Limb (tissue), 2 donors: ENCODE measurements at regions not wholly inside any gene's neighbourhood (a gene's known extent, or its start where the extent isn't known, plus 50 kb on each side); places are given as distances from the start of the nearest gene placed in this dataset.
"Not testable (repeated sequence)": the region's sequence is repeated elsewhere in the genome, so short reads cannot be mapped to it uniquely, and the experiment has no call there.

Experiments used
- DNase-seq, 2 donors: peaks; one replicate each; pipeline ENCODE4 v3.0.0-alpha.2; 2016; ENCODE audit errors: extremely low spot score in 2 of 2

DNA sequence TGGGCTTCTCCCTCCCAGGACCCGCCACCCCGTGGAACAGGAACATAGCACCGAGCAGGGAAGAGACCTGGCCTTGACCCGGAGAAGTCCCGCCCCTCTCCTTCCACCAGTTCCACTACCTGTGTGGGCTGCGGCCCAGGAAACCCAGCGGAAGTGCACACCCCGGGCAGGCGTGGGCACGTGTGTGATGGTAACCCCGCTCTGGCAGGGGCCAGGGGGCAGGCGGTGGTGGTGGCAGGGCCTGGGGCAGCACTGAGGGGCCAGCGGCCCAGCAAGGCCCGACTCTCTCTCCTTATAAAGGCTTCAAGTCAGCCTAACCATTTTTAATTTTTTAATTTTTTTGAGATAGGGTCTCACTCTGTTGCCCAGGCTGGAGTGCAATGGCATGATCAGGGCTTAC, 129.0 kb upstream of the FAM98A start:
- DNase-seq: no peak

DNA sequence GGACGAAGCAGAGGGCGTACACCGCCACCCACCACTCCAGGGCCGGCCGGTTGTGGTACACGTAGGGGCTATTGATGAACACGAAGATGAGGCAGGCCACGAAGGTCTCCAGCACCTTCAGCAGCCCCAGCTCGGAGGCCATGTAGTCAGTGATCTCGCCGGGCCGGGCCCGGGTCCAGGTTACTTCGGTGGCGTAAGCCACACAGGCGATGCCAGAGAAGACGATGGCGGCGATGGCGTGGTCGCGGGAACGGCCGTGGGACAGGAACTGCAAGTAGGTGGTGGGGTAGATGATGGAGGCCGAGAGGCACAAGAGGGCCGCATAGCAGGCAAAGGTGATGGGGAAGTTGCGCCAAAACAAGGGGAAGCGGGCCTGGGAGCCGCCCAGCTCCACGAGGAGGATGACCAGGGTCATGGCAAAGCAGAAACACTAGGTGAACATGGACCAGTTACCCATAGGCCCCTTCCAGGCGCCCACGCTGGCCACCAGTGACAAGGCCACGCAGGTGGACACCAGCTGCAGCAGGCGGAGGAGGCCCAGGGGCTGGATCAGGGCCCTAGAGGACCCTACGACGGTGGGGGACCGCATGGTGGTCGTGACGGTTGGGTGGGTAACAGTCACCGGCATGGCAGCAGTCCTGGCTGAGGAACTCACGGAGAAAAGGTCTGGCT, 128.4 kb upstream of the FAM98A start:
- no peak for DNase-seq

DNA sequence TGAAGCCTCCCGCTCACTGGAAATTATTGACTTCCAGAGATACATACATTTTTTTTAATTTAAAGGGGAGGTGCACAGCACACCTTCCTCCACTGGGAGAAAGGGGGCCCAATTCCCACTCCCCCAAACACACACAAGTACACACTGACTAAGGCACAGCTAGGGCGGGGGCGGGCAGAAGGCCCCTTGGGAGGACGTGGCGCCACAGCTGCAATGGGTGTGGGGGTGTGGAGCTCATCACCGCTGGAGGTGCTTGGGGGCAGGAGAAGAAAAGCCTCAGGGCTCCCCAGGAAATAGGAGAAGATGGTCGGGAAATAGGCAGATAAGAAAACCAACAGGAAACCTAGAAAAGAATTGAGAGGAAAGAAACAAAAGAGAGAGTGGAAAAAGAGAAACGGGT, 127.3 kb upstream of the FAM98A start:
- DNase-seq: no peak

DNA sequence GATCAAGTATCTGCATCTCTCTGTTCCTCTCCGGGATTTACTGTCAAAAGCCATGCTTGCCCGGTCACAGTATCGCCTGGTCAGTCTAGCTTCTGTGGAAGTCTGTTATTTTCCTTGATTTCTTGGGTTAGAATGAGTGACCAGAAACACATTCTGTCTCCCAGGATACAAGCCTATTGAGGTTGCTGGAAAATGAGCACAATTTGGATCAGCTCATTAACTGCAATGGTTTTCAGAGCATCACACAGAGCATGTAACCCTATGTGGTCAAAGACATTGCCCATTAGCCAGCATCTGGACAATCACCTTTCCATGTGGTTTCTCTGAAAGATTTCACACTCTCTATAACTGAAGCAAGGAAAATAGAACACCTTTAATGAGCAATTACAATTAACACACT, 124.2 kb upstream of the FAM98A start:
- no peak for DNase-seq

DNA sequence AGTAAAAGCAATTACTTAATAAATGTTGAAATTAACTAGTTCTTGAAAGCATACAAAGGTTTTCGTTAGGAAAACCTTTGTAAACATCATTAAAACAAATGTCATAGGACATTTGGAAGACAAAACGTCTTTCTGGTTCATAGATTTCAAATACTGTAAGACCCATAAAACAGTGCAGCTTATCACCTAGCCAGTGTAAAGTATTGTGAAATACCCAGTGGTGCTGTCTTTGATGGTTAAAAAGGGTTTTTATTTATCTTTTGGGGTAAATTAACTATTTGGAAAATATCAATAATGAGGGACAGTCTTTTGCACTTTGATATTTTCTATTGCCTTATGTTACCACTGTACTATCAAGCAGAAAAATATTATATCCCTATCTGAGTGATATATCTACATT, 120.0 kb upstream of the FAM98A start:
- no peak for DNase-seq

DNA sequence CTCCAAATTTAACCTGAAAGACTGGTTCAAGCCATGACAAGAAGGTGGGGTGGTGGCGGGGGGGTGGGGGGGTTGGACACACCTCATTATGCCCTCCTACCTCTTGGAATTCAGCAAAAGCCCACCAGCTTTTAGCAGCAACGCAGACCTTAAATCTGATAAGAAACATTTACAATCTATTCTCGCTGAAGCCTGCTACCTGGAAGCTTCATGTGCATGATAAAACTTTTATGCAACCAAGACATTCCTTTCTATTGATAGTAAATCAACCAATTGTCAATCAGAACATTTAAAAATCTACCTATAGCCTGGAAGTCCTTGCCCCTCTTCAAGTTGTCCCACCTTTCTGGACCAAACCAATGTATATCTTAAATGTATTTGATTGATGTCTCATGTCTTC, 113.6 kb upstream of the FAM98A start:
- DNase-seq: no peak

DNA sequence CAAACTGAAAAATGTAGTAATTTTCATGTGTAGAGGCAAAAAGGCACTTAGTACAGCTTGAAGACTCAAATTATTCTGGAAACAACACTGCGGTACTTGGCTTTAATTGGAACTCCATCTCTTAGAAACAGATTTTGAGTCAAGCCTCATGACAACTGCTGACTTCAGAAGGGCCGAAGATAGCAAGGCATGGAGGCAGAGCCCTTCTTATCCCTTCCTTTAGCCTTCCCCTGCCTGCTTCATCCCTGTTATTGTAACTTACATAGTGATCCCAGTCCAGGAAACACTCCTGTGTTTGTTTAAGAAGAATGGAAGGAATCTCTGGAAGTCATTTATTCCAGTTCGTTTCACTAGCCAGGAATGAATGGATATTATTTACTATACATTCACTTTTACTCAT, 110.9 kb upstream of the FAM98A start:
- DNase-seq: no peak

DNA sequence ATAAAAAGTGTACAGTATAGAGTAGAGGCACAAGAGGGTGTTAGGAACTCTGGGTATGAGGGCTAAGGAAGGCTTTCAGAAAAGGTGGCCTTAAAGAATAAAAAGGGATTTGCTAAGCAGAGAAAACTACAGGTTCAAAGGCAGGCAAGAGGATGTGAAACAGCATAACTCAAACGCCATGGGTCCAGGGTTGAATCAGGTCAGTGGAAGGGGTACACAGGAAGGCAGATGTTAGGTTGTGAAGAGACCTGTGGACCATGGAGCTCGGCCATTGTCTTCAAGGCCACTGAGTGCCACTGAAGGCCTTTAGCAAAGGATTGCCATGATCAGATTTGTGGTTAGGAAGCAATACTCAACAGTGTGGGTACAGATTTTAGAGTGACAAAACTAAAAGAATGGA, 108.2 kb upstream of the FAM98A start:
- DNase-seq: no peak

DNA sequence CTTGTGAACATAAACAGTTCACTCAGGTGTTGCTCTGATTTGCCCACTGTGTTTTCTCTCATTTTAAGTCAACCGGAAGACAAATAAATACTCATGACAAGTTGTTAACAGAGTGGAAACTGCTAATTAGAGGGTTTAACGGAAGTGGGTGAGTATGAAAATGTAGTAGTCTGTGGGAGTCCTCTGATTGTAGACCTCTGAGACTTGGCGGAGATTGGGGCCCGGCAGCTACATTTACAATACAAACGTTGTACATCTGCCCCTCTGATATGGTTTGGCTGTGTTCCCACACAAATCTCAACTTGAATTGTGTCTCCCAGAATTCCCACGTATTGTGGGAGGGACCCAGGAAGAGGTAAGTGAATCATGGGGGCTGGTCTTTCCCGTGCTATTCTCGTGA, 107.3 kb upstream of the FAM98A start:
- DNase-seq: no peak

DNA sequence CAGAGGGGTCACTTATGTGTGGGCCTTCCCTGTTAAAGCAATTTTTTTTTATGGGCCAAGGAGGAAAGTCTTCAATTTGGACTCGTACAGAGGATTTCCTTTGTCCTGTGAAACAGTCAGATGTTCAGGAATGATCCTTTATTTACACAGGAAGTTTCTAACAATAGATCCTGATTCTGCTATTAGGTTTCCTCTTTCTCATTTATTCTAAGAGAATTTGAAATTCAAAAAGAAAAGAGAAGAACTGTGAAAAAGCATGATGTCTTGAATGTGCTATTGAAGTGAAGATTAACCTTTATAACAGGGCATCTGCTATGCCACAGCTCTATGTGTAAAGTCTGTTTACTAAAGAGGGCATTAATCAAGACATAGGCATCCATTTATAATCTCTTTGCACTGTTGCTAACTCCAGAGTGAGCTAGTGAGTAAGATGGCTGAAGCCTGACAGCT, 105.3 kb upstream of the FAM98A start:
- no peak for DNase-seq

DNA sequence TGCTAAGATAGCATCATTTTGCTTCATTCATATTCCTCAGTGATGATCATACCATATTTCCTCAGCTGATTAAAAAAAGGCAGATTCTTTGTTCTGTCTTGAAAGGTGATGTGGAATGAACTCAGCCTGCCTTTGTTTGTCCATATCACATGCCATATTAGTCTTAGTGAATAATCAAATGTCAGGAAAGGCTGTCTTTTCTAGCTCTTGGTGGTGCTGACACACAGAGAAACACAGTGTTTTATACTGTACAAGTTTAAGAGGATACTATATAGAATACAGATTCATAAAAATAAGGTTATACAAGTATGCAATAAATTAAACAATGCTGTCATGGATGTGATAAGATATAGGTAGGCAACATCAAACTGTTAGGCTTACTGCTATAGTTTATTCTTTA, 97.1 kb upstream of the FAM98A start:
- DNase-seq: no peak

DNA sequence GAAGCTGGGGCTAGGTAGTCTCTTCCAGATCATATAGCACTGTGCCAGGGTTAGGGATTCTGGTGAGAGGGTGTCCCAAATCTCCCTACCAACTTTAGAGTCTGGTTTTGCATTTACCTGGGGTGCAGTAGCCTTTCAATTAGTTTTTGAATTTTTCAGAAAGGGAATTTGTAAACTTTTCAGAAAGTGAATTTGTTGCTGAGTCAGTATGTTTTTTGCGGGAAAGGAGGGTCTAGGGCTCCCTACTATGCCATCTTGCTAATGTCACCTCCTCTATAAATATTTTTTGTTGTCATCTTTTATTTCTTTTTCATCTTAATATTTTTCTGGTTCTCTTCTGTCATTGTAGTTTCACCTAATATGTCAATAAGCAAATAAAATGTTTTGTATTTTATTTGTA, 95.8 kb upstream of the FAM98A start:
- DNase-seq: no peak

DNA sequence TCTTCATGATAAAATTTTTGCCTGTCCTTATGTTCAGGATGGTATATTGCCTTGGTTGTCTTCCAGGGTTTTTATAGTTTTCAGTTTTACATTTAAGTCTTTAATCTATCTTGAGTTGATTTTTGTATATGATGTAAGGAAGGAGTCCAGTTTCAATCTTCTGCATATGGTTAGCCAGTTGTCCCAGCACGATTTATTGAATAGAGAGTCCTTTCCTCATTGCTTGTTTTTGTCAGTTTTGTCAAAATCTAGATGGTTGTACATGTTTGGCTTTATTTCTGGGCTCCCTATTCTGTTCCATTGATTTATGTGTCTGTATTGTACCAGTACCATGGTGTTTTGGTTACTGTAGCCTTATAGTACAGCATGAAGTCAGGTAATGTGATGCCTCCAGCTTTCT, 91.6 kb upstream of the FAM98A start:
- not testable (repeated sequence) for DNase-seq

DNA sequence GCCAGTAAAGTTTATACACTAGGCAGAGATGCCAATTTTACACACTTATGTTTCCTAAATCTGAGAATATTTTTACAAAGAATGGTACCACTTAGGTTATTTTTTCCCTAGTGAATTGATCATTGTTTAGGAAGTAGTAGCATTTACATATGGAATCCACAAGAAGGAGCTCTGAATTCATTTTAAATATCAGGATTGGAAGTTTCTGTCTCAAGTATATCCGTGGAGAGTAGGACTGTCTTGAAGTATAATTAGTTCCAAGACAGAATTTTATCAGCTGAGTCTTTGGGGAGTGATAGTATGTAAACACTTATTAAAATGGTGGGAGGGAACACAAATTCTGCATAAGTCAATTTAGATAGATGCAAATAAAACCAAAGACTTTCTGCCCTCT, 82.3 kb upstream of the FAM98A start:
- peak in 1 of 2 donors; percentile 48 for DNase-seq

DNA sequence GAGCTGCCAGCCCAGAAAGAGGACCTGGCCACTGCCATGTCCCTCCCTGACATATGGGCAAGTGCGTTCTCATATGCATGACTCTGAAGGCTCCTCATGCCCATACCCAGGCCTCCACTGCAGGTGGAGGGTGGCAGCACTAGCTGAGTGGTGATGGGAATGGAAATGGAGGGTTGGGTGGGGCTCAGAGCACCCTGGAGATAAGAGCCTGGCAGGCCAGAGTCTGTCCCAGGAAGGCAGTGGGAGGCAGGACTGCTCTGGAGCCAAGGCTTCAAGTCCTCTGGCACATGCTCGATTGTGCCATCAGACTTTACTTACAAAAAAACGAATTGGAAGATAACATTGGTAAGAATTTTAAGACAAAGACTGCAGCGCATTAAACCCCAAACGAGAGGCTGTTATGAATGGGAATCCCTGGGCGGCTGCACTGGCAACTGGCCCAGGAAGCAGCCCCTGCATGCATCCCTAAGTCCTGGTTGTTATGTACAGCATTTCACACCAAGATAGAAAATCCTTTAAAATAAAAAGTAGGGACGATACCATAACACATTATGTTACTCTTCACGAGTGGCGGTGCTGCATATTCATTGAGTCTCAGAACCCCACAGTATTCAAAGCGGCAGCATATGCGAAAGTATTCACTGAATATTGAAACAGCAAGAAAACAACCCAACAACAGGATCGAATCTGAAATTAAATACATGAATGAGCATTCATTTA, 81.7 kb upstream of the FAM98A start:
- peak in 1 of 2 donors; percentile 42 for DNase-seq

DNA sequence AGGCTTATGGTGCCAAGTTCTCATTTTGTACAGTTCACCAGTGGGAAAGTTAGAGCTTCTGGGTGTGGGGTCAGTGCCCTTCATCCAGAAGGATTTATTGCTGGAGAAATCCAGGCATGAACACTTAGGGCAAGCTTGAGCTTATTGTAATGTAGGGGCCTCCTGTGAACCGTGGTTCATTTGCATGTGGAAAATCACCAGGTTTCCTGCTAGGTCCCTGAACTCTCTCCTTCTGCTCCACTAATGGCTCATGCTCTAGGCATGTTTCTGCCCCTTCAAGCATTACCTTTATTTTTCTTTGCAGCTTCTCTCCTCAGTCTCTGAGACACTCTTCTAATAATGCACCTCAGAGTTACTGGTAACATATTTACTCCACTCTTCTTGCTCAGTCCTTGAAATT, 79.3 kb upstream of the FAM98A start:
- DNase-seq: no peak

DNA sequence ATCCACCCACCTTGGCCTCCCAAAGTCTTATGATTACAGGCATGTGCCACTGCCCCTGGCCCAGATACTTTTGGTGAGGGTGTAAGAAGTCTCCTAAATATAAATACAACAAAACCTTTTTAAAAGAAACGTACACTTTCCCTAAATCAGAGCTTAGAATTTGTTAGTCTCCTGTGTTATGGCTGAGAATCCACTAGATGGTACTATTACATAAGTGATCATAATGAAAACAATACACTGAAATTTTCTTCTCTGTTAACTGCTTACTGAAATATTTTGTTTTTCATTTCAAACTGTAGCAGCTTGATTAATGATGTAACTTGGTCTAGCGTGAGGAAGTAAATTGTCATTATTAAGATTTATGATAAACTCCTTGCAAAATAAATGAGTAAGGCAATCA, 74.8 kb upstream of the FAM98A start:
- DNase-seq: peak in 1 of 2 donors; percentile 27

DNA sequence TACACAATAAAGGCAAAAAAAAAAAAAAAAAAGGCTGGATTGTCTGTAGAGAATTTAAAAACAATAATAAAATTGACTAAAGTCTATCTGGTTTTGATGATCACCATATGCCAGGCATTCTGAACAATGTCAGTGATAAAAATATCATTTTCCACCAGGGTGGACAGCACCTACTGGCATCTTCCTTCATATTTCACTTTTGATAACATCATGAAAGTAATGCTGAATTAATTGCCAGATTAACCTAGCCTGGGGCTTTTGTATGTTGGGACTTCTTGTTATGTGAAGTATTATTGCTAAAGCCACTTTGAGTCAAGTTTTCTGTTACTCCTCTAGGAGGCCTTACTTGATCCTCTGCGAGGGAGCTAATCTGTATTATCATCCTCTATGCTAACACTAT, 73.8 kb upstream of the FAM98A start:
- DNase-seq: no peak

DNA sequence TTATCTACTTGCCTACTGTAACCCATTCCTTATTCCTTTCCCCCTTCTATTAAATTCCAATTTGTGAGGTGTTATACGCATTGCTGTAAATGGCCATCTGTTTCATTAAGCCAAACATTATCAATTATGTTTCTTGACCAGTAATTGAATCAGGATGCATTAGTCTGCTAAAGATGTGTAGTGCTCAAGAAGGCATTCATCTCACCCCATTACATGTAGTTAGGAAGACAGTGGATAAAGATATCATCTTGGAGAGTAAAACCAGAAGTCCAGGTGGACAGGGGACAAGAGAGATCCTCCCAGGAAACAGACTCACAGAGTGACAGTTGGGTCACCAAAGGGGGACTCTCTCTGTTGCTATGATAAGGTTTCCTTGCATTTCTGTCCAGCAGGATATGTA, 73.3 kb upstream of the FAM98A start:
- DNase-seq: no peak

DNA sequence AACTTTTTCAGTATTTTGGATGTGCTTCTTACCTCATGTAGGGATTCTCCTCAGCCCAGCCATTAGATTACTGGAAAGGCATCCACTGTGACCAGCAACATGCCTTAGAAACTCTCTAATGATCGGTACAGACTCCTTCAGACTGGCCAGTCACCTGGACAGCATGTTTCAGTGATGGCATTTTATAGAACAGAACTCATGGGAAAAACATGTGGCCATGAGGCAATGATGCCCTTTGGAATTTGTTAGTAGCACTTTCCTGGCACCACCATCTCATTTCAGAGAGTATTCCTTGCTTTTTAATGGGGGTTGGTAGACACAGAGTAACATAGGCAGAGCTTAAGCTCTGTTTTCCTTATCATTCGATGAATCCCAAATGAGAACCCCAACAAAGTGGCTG, 72.1 kb upstream of the FAM98A start:
- DNase-seq: no peak

DNA sequence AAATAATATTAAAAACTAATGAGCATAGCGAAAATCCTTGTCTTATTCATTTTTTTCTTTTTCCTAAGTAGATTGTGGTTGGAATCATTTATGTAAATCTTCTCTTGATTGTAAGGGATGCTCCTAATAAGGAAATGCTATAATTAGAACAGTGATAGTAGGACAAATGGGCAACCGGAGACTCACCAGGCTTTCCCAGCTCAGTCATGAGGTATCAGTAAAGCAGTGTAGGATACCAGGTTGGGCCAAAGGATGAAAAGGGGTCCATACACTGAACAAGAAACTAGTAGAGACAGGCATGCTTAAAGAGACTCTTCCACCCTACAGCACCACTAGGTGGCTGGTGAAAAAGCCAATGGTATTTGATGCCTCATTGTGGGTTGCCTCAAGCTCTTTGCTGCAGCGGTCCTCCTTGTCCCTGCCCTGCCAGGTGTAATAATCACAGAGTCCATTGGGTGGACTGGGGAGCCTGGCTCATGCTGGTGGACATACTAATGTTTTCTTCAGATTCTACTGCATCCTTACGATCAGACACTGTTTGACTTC, 71.4 kb upstream of the FAM98A start:
- no peak for DNase-seq

DNA sequence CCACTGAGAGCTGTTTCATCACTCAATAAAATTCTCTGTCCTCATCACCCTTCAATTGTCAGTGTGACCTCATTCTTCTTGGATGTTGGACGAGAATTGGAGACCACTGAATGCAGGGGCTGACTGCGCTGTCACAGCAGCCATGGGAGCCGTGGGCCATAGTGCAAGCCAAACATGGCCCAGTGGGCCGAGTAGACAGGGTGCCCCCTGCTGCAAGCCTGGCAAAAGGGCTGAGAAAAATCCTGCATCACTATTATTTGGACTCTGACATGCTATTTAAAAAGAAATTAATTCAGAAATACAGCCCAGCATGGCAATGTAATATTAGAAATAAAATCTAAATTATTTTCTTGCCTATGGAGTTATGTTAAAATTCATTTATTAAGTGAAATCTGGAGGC, 67.8 kb upstream of the FAM98A start:
- DNase-seq: no peak

DNA sequence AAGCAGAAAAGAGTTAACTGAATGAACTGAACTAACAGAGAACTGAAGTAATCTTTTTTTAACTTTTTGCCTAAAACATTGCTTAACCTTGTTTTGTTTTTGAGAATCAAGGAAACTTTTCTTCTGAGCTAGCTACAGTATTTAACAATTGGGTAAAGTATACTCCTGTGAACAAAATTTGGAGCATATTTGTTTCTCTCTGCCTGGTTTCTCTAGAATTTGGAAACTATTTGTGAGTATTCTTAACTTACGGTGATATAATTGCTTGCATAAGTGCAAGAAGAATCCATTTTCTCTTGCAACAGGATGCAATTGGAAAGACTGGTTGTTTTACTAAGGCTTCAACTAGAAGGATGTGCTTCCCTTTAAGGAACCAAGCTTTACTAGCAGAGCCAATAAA, 65.9 kb upstream of the FAM98A start:
- no peak for DNase-seq
